Stimulated activated CD4-positive, alpha-beta T cell treated with anti-CD3 and anti-CD28 coated beads, Interleukin-1b, Interleukin-23, amount 100 ng/mL, for 4 hours (primary cell): ENCODE measurements at regions not wholly inside any gene's neighbourhood (a gene's known extent, or its start where the extent isn't known, plus 50 kb on each side); places are given as distances from the start of the nearest gene placed in this dataset.
"Not testable (repeated sequence)": the region's sequence is repeated elsewhere in the genome, so short reads cannot be mapped to it uniquely, and the experiment has no call there.

Experiments used
- DNase-seq, 2 donors: peaks; one replicate each; pipeline ENCODE4 v3.0.0-alpha.2; 2020; ENCODE audit warnings: low read depth in 2 of 2

DNA sequence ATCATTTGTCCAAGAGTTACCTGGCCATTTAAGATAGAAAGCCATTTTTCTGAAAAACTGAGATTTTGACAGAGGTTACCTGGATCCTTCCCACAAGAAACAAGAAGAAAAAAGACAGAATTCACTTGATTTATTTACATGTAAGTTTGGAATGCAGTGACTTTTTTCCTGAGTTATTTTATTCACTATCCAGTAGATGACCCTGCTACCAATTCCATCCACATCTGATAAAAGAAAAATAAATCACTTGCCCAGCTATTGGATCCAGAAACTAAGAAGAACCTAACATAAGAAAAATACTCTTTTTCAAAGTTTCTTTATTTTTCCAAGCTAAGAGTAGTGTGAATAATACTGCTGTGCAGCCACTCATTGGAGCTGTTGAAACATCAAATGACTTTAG lies 275.2 kb downstream of the CETN3 start:
- DNase-seq, result no peak

DNA sequence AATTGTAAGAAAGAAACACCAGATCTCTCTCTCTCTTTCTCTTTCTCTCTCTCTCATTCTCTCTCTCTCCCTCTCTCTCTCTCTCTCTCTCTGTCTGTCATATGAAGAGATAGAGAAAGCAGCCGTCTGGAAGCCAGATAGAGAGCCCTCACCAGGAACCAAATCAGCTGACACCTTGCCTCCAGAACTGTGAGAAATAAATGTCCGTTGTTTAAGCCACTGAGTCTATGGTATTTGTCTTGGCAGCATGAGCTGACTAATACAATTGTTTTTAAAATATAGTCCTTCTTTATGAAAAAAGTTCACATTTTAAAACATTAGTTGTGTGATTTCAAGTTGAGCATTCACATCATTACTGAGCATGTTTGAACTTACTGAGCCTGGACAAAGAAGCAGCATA lies 275.6 kb downstream of the CETN3 start:
- DNase-seq, result no peak

DNA sequence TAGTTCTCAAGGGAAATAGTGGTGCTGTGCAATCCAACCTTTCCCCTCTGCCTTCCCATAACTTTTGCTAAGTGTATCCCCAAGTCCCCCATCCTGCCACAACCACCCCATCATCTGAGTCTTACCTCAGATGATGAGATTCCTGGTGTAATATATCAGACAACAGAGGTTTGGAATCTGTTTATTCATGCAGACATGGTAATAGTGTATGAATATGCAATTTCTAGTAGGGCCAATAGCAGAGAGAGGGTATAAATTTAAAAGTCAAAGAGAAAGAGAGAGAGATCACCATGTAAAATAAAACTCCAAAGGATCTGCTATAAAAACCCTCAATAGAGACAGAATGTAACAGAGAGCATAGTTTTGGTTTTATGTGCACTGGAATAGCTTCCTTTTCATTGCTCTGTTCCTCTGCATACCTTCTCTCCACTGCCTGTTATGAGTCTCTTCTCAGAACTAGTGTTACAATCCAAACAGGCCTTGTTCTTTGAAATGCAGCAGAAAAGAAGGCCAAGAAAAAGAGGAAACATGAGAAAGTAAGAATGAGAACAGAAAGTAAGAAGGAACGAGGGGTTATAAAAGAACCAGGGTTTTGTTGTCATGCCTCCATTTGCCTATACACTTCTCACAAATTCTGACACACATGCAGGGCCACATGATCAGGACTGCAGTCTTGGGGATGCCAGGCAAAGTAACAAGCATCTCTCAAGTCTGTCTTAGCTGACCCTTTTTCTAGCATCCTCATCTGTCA lies 278.0 kb downstream of the CETN3 start:
- no peak for DNase-seq

DNA sequence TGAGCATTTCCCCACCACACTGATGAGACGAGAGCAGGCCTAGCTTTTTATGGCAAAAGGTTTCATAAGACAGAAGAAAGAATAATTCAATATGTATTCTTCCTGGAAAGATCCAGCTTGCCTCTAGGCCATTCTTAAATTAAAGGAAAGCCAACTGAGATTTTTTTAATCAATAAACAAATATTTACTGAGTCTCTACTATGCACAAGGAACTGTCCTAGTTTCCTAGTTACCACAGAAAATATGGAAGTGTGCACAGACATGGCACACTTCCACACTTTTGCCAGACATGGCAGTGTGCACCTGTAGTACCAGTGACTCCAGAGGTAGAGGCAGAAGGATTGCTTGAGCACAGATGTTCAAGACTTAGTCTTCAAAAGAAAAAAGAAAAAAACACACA lies 281.0 kb downstream of the CETN3 start:
- no peak for DNase-seq

DNA sequence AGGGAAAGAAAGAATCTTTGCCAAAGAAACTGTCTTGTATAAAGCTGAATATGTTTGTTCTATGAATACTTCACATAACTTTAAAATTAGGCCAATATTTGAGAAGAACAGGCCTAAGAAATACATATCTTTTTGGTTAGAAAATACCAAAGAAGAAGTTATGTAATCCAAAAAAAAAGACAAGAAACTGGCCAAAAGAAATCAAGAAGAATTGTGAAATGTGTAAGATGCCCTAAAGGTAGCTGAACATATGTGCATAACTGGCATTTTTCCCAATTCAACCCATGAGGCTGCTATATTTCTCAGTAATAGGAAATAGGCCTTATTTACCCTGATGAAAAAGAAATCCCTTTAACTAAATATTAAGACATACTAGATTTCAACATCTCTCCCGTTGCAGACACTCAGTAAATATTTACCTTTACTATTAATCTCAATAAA lies 290.0 kb downstream of the CETN3 start:
- DNase-seq, result no peak

GRCh38 chr5:90117005-90117404 lies 292.6 kb downstream of the CETN3 start:
- no peak for DNase-seq

DNA sequence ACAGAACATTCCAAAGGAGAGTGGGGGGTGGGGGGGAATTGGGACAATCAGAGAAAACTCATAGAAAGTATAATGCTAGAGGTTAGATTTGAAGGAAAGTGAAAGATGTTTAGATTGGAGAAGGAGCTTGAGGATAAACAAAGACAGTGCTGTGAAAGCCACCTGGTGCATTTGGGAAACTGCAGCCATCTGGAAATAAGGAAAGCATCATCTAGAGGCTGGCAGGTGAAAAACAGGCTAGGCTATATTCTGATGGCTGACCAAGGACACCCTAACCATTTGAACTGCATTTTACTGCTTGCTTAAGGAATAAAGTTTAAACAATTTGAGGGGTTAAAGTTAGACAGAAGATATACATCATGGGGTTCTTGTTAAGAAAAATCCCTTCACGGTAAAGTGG lies 296.4 kb downstream of the CETN3 start:
- no peak for DNase-seq

- no peak for DNase-seq
Measured at GRCh38 chr5:90112033-90112692, 297.4 kb downstream of the CETN3 start.

GRCh38 chr5:90111364-90112032 lies 298.1 kb downstream of the CETN3 start:
- DNase-seq, result no peak

DNA sequence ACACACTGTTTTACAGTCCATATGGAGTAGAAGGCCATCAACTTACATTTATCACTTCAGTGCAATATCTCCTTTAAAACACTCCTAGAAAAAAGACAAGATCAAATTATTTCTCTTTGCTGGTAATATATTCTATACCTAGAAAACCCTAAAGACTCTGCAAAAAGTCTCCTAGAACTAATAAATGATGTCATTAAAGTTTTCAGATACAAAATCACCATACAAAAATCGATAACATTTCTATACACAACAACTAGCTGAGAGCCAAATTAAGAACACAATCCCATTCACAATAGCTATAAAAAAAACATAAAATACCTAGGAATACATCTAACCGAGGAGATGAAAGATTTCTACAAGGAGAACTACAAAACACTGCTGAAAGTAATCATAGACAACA lies 300.3 kb downstream of the CETN3 start:
- no peak for DNase-seq

DNA sequence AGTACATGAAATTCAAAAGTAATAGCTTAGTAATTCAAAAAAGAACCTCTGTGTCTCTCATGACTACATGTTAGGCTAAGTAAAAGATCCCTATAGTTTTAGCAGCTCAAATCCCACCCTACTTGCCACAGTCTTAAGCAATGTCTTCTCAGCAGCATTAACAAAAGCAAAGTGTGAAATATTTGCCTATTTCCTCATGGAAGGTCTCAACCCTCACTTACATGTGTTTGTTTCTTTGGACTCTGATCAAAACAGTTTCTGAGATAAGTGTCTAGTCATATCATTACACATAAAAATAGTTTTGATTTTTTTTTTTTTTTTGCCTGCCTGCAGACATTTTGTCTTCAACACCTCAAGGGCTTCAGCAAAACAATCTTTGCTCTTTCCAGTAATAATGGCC lies 310.5 kb downstream of the CETN3 start:
- DNase-seq, result no peak

- no peak for DNase-seq
Measured at GRCh38 chr5:90097082-90097477, 312.5 kb downstream of the CETN3 start.

GRCh38 chr5:90096415-90097081 lies 313.0 kb downstream of the CETN3 start:
- DNase-seq, result no peak

DNA sequence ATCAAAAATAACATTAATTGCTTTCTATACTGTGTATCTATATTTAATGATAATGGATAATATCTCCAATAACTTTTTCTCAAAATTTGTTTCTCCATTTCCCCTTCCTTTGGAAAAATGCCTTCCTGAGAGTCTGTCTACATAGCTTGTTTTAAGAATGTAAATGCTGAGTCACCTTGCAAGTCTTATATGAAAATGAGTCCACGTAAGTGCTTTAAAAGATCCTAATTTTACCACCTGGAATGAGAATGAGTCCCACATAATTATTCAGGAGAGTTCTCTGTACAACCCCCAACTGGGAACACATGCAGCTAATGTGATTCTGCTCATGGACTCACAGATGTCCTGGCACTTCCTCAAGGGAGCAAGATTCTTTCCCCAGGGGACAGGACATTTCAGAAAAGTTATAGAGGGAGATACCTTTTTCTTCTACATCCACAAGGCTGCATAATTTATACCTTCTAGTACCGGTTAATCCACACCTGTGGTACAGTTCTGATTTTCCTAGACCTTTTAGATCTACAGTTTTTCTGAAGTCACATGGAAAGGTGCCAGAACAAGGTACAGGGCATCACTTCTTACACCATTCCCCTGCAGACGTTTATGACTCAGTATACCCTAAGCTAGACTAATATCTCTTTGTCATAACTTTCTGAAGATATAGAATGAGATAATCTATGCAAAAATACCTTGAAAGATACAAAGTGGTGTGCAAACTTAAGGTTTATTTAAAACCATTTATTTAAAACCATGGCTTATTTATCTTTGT lies 314.1 kb downstream of the CETN3 start:
- DNase-seq, result no peak

DNA sequence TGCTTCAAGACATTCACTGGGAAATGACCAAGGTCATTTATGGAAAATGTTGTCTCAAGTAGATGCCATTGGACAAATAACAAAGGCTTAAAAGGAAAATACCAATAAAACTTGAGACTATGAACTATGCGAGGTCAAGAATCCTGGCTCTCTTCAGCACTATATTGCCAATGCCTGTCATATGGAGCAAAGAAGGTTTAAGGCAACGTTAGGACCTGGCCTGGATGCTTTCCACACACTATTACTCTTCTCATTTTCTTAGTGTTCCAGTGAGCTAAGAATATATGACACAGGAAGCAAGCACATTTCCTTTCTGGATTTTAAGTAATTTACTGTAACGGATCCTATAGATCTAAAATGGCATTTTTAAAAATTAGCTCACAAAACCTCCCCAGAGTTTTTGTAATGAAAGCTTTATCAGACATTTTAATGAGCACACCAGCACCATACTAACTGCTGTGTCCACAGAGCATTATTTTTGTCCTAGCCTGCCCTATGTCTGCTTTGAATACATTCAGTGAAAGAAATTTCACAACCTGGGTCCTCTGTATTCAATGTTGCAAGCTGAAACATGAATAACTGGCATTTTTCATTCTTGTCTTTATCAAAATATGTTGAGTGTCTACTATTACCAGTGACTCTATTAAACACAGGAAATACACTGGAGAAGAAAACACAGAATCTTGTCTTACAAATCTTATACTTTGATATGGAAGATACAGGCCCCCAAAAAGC lies 315.6 kb downstream of the CETN3 start:
- no peak for DNase-seq

- no peak for DNase-seq
Measured at GRCh38 chr5:90092734-90093133, 316.8 kb downstream of the CETN3 start.

DNA sequence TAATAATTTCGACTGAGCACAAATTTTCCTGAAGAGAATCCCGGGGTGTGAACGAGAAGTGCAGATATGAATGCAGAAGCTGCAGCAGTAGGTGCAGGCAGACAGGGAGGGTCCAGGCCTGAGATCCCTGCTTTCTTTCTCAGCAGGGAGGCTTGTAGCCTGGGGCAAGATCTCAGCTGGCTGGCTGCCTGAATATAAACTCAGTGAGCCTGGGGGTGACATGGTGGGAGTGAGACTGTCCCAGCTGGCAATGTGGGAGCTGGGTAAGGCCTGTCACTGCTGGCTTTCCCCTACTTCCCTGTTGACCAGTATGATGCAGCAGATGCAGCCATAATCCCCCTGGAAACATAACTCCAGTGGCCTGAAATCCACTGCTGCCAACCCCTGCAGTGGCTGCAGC lies 325.2 kb downstream of the CETN3 start:
- DNase-seq, result no peak

DNA sequence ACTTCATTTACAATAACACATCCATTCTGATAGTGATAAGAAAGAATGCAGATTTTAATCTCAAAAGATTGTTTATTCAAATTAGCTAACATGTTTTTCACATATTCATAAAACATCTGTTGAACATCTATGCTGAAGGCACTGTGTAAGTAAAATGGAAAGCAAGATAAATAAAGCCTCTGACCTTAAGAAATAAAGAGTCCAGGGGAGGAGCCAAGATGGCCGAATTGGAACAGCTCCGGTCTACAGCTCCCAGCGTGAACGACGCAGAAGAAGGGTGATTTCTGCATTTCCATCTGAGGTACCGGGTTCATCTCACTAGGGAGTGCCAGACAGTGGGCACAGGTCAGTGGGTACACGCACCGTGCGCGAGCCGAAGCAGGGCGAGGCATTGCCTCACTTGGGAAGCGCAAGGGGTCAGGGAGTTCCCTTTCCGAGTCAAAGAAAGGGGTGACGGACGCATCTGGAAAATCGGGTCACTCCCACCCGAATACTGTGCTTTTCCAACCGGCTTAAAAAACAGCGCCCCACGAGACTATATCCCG lies 336.5 kb downstream of the CETN3 start:
- DNase-seq, result not testable (repeated sequence)

DNA sequence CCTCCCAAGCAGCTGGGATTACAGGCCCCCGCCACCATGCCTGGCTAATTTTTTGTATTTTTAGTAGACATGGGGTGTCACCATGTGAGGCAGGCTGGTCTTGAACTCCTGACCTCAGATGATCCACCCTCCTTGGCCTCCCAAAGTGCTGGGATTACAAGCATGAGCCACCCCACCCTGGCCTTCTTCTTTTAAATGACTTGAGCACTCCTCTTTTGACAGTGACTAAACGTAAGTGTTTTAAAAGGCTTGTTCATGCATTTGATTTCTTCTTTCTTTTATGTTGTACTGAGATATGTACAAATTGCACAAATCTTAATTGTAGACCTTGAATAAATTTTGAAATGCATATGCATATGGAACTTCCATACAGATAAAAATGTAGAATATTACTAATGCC lies 337.9 kb downstream of the CETN3 start:
- DNase-seq, result no peak

GRCh38 chr5:90071066-90071465 lies 338.5 kb downstream of the CETN3 start:
- no peak for DNase-seq

GRCh38 chr5:90066920-90067319 lies 342.6 kb downstream of the CETN3 start:
- DNase-seq, result no peak
